GM13976 (cell line): ENCODE measurements at regions not wholly inside any gene's neighbourhood (a gene's known extent, or its start where the extent isn't known, plus 50 kb on each side); places are given as distances from the start of the nearest gene placed in this dataset.

Experiments
- DNase-seq: peaks from one replicate; pipeline ENCODE4 v3.0.0; 2012; ENCODE audit warnings: low spot score
- CTCF ChIP-seq: IDR thresholded peaks from 2 replicates; pipeline ENCODE4 v1.5.1; 2012; ENCODE audit warnings: borderline replicate concordance, mild to moderate bottlenecking; ENCODE audit not compliant: insufficient read depth; ENCODE audit errors: extremely low read depth, missing control alignments, control extremely low read depth
- in situ Hi-C: fragments of 300-500 bp; cut with MboI; formaldehyde crosslinking; loops from one replicate; pipeline ENCODE4 v1.12.0; 2022; ENCODE audit warnings: low sequenced_read_pairs, mixed read lengths, inconsistent platforms; ENCODE audit not compliant: unreplicated experiment

GRCh38 chr12:114912811-114913210, 228.8 kb upstream of the TBX3 start:
- in situ Hi-C loops, result no loop called here
- no peak for TF ChIP-seq CTCF

GRCh38 chr12:114911196-114911595, 227.2 kb upstream of the TBX3 start:
- no peak for DNase-seq
- in situ Hi-C loops, result no loop called here
- no peak for TF ChIP-seq CTCF

More at GRCh38 chr12:114912811-114913210, 228.8 kb upstream of the TBX3 start:
- no peak for DNase-seq

DNA sequence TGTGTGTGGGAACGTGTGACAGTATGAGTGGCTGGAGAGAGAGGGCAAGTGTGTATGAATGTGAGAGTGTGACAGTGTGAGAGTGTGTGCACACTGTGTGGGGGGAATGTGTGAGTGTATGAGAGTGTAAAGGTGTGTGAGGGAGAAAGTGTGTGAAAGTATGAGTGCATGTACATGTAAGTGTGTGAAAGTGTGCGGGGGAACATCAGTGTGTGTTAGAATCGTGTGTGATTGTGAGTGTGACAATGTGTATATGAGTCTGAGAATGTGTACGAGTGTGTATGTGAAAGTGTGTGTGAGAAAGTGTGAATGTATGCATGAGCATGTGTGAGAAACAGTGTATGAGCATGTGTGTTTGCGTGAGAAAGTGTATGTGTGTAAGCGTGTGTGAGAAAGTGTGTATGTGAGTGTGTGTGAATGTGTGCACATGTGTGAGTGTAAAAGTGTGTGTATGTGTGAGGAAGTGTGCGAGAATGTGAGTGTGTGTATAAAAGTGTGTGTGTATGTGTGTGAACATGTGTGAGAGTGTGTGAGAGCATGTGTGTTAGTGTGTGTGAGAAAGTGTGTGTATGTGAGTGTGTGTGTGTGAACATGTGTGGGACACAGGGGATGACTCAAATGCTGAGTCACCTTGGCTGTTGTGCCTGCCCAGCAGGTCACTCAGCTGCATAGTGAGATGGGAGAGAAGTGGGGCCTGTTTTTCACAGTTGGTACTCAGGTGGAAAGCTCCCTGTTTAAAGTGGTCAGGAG, 220.5 kb upstream of the TBX3 start:
- no peak for TF ChIP-seq CTCF
- no peak for DNase-seq
- in situ Hi-C loops, result no loop called here

DNA sequence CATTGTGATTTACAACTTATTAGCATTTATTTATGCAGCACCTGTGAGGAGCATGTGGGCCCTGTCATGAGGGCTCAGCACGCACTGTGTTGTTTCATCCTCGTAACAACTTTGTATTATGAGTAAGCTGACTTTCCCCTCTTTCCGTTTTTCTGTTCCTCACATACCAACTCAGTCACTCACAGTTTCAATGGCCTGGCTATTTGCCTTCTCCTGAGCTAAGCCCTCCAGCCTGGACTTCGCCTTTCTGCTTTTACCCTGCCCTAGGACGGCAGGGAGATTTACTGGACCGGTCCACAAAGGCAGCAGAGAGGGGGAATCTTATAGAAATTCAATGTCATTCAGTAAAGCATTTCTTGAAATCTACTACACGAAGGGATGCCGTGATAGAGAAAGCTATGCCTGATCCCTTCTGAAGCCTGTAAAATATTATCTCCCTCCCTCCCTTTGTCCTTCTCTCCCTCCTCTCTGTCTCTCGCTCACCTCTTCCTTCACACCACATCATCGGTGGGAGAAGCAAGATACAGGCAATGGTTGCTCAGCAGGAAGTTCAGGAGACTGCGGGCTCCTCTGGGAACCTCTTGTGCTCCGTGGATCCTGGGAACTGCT, 219.2 kb upstream of the TBX3 start:
- in situ Hi-C loops, result no loop called here
- TF ChIP-seq CTCF, result no peak
- no peak for DNase-seq

- in situ Hi-C loops, result no loop called here
- no peak for DNase-seq
- TF ChIP-seq CTCF, result no peak
These were observed 218.7 kb upstream of the TBX3 start for GRCh38 chr12:114902665-114903064.

DNA sequence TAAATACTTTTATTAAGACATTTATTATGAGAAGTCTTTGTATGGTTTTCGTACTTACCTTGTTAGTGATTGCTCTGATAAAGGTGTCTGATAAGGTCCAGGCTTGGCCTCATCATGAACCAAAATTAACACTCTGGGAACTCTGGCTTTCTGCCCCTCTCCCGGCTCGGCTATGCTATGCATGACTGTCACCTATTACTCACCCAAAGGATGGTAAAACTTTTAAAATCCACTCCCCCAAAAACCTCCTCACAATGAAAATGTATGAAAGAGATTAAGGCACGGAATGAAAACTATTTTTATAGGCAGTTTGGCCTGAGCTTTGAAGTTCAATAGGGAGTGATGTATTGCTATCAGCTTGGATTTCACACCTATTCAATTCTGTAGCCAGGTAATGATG, 217.3 kb upstream of the TBX3 start:
- TF ChIP-seq CTCF, result no peak
- DNase-seq, result no peak
- in situ Hi-C loops, result no loop called here
